HG02973 (cell line): ENCODE measurements at regions not wholly inside any gene's neighbourhood (a gene's known extent, or its start where the extent isn't known, plus 50 kb on each side); places are given as distances from the start of the nearest gene placed in this dataset.
A peak's percentile ranks its signal among the peaks of the same experiment; 100 is the strongest.

Experiments used
- ATAC-seq: cut with Tn5 transposase; IDR thresholded peaks from one replicate; pipeline ENCODE4 v1.9.1; 2021; ENCODE audit warnings: moderate library complexity; ENCODE audit not compliant: unreplicated experiment

DNA sequence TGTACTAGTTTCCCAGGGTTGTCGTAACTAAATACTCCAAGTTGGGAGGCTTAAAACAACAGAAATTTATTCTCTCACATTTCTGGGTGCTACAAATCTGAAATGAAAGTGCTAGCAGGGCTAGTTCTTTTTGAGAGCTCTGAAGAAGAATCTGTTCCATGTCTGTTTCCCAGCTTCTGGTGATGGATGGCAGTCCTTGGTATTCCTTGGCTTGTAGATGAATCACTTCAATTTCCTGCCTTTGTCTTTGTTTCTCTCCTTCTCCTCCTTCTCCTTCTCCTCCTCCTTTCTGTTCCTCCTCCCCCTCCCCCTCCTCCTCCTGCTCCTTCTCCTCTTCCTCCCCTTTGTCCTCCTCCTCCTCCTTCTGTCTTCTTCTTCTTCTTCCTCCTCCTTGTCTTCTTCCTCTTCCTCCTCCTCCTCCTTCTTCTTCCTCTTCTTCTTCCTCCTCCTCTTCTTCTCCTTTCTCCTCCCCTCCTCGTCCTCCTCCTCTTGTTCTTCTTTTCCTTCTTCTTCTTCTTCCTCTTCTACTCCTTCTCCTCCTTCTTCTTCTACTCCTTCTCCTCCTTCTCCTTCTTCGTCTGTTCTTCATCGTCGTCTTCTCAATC lies 104.7 kb upstream of the ANKRD55 start:
- no peak for ATAC-seq

- no peak for ATAC-seq
Measured at GRCh38 chr5:56335212-56335611, 102.1 kb upstream of the ANKRD55 start.

DNA sequence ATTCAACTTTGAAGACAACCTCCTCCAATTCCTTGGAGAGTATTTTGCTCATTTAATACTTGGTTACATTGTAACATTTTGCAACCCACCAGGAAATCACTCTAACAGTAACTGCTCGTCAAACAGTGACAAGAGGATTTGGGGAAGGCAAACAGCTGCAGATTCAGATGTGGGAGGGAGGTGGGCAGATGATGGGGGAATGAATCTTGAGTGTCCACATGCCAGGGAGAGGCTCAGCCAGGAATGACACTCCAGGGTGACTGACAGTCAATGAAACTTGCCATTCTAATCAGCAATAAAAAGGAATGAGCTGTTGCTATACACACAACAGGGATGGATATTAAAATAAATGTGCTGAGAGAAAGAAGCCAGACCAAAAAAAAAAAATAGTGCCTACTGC lies 97.7 kb upstream of the ANKRD55 start:
- ATAC-seq: no peak

DNA sequence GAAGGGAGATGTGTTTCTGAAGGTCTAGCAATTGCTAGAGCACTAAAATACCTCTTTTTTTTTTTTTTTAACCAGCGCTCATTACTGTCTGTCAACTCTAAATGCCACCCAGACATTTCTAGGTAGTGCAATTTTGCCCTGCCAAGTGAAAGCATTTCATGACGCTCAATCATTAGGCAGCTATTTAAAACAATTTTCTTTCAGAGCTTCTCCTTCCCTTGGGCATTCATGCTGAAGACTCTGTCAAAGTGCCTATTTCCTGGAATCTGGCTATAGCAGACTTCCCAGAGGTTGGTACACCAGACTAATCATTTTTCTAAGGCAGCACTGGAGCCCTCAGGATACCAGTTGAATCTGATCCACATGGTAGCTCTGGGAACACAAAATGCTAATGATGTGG lies 97.0 kb upstream of the ANKRD55 start:
- ATAC-seq: no peak

- peak; percentile 78 for ATAC-seq
Measured at GRCh38 chr5:56329652-56330051, 96.5 kb upstream of the ANKRD55 start.

- peak; percentile 64 for ATAC-seq
Measured at GRCh38 chr5:56328753-56329560, 95.8 kb upstream of the ANKRD55 start.

DNA sequence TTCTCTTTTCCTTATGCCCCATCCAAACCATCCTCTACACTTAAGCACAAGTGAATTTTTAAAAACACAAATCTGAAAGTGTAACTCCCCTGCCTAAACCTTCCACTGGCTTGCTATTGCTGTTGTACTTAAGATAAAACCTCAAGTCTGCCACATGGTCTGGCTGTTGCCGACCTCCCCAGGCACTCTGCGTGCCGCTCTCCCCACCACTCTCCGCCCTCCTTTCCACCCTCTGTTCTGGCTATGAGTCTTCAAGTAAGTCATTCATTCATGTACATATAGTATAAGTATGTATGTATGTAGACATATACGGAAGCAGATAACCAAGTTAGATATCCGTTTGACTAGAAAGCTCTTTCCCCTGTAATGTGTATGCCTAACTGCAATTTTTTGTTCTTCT lies 94.7 kb upstream of the ANKRD55 start:
- ATAC-seq: no peak

GRCh38 chr5:56326770-56327169 lies 93.6 kb upstream of the ANKRD55 start:
- no peak for ATAC-seq

GRCh38 chr5:56326116-56326515 lies 93.0 kb upstream of the ANKRD55 start:
- ATAC-seq: no peak

- no peak for ATAC-seq
Measured at GRCh38 chr5:56325039-56325438, 91.9 kb upstream of the ANKRD55 start.

- ATAC-seq: no peak
Measured at GRCh38 chr5:56323505-56323904, 90.4 kb upstream of the ANKRD55 start.

- no peak for ATAC-seq
Measured at GRCh38 chr5:56322592-56322991, 89.5 kb upstream of the ANKRD55 start.

- no peak for ATAC-seq
Measured at GRCh38 chr5:56321236-56321881, 88.2 kb upstream of the ANKRD55 start.

GRCh38 chr5:56320686-56321085 lies 87.6 kb upstream of the ANKRD55 start:
- no peak for ATAC-seq

DNA sequence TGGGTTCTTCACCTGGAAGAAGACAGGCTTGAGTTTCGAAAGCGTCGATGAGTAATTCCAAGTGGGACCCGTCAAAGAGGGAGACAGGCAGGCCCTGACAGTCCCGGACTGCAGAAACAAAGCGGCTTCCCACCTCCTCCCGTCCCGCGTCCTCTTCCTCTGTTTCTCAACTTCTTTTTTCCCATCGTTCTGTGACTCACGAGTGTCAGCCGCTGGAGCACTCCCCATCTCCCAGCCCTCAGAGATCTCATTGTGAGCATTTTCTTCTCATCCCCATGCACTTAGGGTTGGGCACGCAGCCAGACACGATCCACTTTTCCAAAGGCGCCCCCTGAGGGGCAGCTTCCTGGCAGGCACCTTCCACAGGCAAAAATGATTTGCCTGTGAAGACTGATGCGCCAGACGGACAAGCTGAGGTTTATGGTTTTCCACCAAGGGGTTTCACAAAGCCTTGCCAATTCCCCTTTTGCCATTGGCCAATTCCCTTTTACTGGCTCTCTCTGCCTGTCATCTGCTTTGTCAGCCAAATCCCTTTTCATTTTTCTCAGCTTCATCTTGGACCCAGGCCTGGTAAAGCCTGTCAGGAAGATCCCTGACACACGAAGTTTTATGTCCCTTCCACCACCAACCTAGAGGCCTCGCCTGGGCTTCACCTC lies 86.5 kb upstream of the ANKRD55 start:
- ATAC-seq: no peak

- ATAC-seq: peak; percentile 52
Measured at GRCh38 chr5:56317923-56318561, 84.9 kb upstream of the ANKRD55 start.

DNA sequence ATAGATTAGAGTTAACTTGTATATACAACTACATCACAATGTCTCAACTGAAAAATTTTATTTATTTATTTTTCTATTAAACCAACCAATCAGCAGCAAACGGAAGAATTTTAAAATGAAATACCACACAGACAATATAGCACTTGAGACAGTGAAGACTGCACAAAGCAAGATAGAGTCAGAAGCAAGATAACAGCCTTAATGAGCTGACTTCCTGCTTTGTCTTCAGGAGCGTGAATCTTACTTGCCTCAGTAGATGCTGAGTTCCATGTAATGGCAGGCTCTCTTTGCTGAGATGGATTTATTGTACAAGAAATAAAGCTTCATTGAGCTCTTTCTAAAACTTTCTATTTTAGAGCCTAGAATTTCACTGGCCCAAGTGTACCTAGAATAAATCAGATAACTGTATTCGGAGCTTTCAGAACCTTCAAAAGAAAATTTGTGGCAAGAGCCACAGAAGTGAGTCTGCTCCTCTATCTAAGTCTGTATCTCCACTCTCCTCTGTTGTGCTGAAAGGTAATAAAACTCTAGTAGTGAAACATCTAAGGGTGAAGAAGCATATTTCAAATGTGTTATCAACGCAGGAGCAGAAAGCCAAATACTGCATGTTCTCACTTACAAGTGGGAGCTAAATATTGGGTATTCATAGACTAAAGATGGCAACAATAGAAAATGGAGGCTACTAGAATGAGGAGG lies 83.3 kb upstream of the ANKRD55 start:
- no peak for ATAC-seq

DNA sequence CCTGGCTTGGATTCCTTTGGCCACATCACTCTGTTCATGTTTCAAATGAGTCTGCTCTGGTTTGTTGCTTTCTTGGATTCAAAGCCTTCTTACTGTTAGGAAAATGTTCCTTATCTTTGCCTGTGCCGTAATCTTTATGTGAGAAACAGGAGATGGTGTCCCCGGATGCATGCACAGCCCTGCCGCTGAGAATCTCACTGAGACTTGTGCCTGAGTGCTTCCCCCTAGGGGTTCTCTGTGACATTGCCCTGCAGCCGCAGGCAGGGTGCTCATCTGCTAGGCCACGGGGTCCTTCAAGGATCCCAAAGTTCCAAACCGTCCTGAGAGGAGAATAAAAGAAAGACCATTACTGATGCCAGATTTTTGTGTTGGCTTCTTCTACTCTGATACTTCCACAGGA lies 81.4 kb upstream of the ANKRD55 start:
- no peak for ATAC-seq

DNA sequence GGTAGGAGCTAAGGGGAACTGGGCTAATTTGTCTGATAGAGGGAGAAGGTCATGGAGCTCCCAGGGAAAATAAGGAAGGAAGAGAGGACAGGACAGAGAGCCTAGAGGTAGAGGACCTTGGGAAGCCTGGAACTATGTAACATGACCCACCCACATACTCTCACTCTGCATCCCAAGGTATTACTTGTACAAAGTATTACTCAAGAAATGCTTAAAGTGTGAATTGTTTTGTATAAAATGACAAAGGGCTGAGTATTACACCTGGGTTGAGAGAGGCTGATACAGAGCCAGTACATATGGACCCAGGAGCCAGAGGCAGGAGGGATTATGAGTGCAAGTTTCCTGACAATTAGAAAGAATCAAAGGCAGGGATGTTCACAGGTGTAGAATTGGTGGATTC lies 80.5 kb upstream of the ANKRD55 start:
- no peak for ATAC-seq

DNA sequence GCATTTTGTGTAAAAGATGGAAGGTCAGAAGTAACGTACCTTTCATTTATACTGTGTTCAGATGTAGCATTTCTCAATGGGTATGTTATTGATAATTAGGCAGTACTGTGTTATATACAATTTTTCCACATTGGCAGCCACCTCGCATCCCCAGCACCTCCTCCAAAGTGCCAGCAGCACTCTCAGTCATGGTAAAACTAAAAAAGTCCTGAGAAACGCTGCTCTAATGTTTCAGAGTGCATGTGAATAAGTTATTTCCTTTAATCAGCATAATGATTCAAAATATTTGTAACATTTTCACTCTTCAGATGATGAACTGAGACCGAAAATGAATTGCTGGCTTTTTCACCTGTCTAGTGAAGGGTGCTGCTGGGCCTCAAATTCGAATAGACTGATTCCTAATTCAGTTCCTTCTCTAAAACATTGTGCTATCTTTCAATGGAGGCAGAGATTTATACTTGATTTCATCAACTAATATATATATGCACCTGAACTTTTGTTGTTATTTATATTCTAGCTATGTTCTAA lies 79.9 kb upstream of the ANKRD55 start:
- no peak for ATAC-seq
